LNCAP (cell line): ENCODE measurements at regions not wholly inside any gene's neighbourhood (a gene's known extent, or its start where the extent isn't known, plus 50 kb on each side); places are given as distances from the start of the nearest gene placed in this dataset.

Experiments used
- CTCF ChIP-seq: fragments of 450-650 bp; IDR thresholded peaks from 2 replicates; pipeline ENCODE4 v1.5.1; 2017; ENCODE audit warnings: mild to moderate bottlenecking

- no peak for TF ChIP-seq CTCF
These were observed 144.1 kb upstream of the DPH6 start for GRCh38 chr15:35690089-35690488.

GRCh38 chr15:35690698-35691116, 144.7 kb upstream of the DPH6 start:
- no peak for TF ChIP-seq CTCF

GRCh38 chr15:35691173-35691761, 145.3 kb upstream of the DPH6 start:
- TF ChIP-seq CTCF, result no peak

- TF ChIP-seq CTCF, result no peak
These were observed 146.2 kb upstream of the DPH6 start for GRCh38 chr15:35691891-35692867.

GRCh38 chr15:35693286-35693685, 147.3 kb upstream of the DPH6 start:
- TF ChIP-seq CTCF, result no peak

GRCh38 chr15:35693886-35694285, 147.9 kb upstream of the DPH6 start:
- TF ChIP-seq CTCF, result no peak

GRCh38 chr15:35695003-35695402, 149.0 kb upstream of the DPH6 start:
- TF ChIP-seq CTCF, result no peak
